ENCODE measurements at regions not wholly inside any gene's neighbourhood (a gene's known extent, or its start where the extent isn't known, plus 50 kb on each side); places are given as distances from the start of the nearest gene placed in this dataset.

GRCh38 chr2:216757532-216757931, 62.2 kb upstream of the IGFBP5 start:
- Histone ChIP-seq H3K4me1 (replicated peaks in 1 of 4; ENCODE audit: control insufficient read depth in 3 of 4, insufficient read depth in 4 of 4, low read length in 3 of 4) (no peaks in the 10 kb centered on the region), H3K79me1 (ENCODE audit: low read depth, low read length) (no peaks in the 10 kb centered on the region), H3K9me3 (ENCODE audit: insufficient read depth in 2 of 2, low read depth in 1 of 2, low read length in 1 of 2) (0 out of 4 replicates have a peak, but pooled peaks cover 0 to 2% of the 10 kb centered on the region in 2 experiments), H3K4me3 (ENCODE audit: extremely low read depth in 1 of 4, insufficient read depth in 2 of 4, low read depth in 3 of 4, low read length in 4 of 4) (no peak overlapping the region), H3K23ac (ENCODE audit: insufficient read length) (no peak overlapping the region), H3K18ac (ENCODE audit: extremely low read depth, low read length) (no peak overlapping the region), H3K27me3 (replicated peaks in 1 of 4; ENCODE audit: control insufficient read depth in 3 of 4, extremely low read depth in 1 of 4, insufficient read depth in 3 of 4, low read length in 3 of 4) (no peaks in the 10 kb centered on the region), H2BK15ac (ENCODE audit: low read length) (no peak overlapping the region), H2BK120ac (replicated peaks; ENCODE audit: low read depth, low read length) (no peak overlapping the region), H2BK20ac (ENCODE audit: low read length) (no peak overlapping the region), H2AK5ac (ENCODE audit: low read depth, low read length) (no peak overlapping the region), H3K4ac (replicated peaks; ENCODE audit: insufficient read length, low read depth, low read length) (no peak overlapping the region), H2BK12ac (ENCODE audit: low read depth, low read length) (no peak overlapping the region), H3K23me2 (ENCODE audit: low read depth, low read length) (no peaks in the 10 kb centered on the region), H2AFZ (ENCODE audit: low read length) (no peak overlapping the region), H4K91ac (replicated peaks; ENCODE audit: insufficient read length, low read length) (no peak overlapping the region), H3K56ac (replicated peaks; ENCODE audit: insufficient read length, low read depth, low read length) (no peak overlapping the region), H4K8ac (ENCODE audit: extremely low read depth, insufficient read depth, low read length) (no peak overlapping the region), H3K36me3 (ENCODE audit: control insufficient read depth in 2 of 4, insufficient read depth in 4 of 4, low read length in 3 of 4) (no peaks in the 10 kb centered on the region), H3K14ac (ENCODE audit: insufficient read length) (no peak overlapping the region), H3K27ac (ENCODE audit: low read depth, low read length) (no peak overlapping the region), H3K79me2 (ENCODE audit: control insufficient read depth in 1 of 2, insufficient read depth in 2 of 2, low read length in 2 of 2) (no peaks in the 10 kb centered on the region), H3K4me2 (ENCODE audit: insufficient read depth in 1 of 2, low read depth in 2 of 2, low read length in 2 of 2) (no peak overlapping the region), H2BK5ac (ENCODE audit: low read depth, low read length) (no peak overlapping the region), H3K9ac (replicated peaks in 1 of 4; ENCODE audit: extremely low read depth in 1 of 4, low read depth in 3 of 4, low read length in 3 of 4) (no peak overlapping the region), H4K5ac (ENCODE audit: insufficient read length, low read depth, low read length) (no peak overlapping the region), H4K20me1 (replicated peaks in 1 of 2; ENCODE audit: control insufficient read depth in 1 of 2, insufficient read depth in 2 of 2, low read length in 2 of 2) (no peaks in the 10 kb centered on the region)
- ChIA-PET CTCF (ENCODE audit: partially characterized antibody) (interaction anchor here (0.6 to 7.9 kb wide), 5 partner anchors 12 to 330 kb away, joined by 3 to 54 read pairs (median 4); no protein-coding TSS in a partner anchor), POLR2A (ENCODE audit: partially characterized antibody) (no interaction called here)
- TF ChIP-seq HDAC6 (IDR thresholded peaks at IDR 0.05; ENCODE audit: low read depth, low read length) (no peak), RBBP5 (IDR thresholded peaks at IDR 0.05; ENCODE audit: borderline replicate concordance, low read depth, low read length) (no peak), BCL11A (IDR thresholded peaks at IDR 0.05; ENCODE audit: low read depth in 2 of 2, low read length in 2 of 2) (no peak), CBX5 (IDR thresholded peaks at IDR 0.05; ENCODE audit: low read depth, low read length) (no peak), TAF1 (IDR thresholded peaks at IDR 0.05; ENCODE audit: low read depth, low read length) (no peak), TEAD4 (IDR thresholded peaks at IDR 0.05; ENCODE audit: low read depth, low read length) (no peak), FOSL1 (IDR thresholded peaks at IDR 0.05; ENCODE audit: insufficient read depth, low read depth, low read length) (no peak), CHD2 (IDR thresholded peaks at IDR 0.05; ENCODE audit: low read length) (no peak), GTF2F1 (IDR thresholded peaks at IDR 0.05; ENCODE audit: borderline replicate concordance, low read depth, low read length) (no peak), BRCA1 (IDR thresholded peaks at IDR 0.05; ENCODE audit: low read depth, low read length) (no peak)
- DNase-seq (ENCODE audit: low read depth in 1 of 2, low spot score in 2 of 2): no peak
- 89% methylated on average over 4 of the region's 4 CpGs; no CpG with 5 or more reads in 1 of the 2 experiments for WGBS, 2 experiments (ENCODE audit: extremely low coverage in 1 of 2, insufficient coverage in 1 of 2, insufficient read length in 1 of 2, insufficient replicate concordance in 2 of 2, low coverage in 1 of 2, low lambda C conversion rate in 2 of 2, missing lambda C conversion rate in 1 of 2)
- no peak for FAIRE-seq

Measured in H1 (cell line).